ENCODE measurements at regions not wholly inside any gene's neighbourhood (a gene's known extent, or its start where the extent isn't known, plus 50 kb on each side); places are given as distances from the start of the nearest gene placed in this dataset.
"Not testable (repeated sequence)": the region's sequence is repeated elsewhere in the genome, so short reads cannot be mapped to it uniquely, and the experiment has no call there.

- DNase-seq (ENCODE audit: low read depth in 4 of 4, low spot score in 3 of 4): not testable (repeated sequence)
These were observed 1129.3 kb downstream of the ZPLD1 start for GRCh38 chr3:103564116-103564515.

- no peak for DNase-seq (ENCODE audit: low read depth in 4 of 4, low spot score in 3 of 4)
These were observed 1151.0 kb downstream of the ZPLD1 start for GRCh38 chr3:103585809-103586208.

- DNase-seq (ENCODE audit: low read depth in 4 of 4, low spot score in 3 of 4): no peak
These were observed 1155.0 kb downstream of the ZPLD1 start for GRCh38 chr3:103589770-103590169.

GRCh38 chr3:103600844-103601243, 1166.0 kb downstream of the ZPLD1 start:
- no peak for DNase-seq (ENCODE audit: low read depth in 4 of 4, low spot score in 3 of 4)

GRCh38 chr3:103601666-103602065, 1166.9 kb downstream of the ZPLD1 start:
- no peak for DNase-seq (ENCODE audit: low read depth in 4 of 4, low spot score in 3 of 4)

GRCh38 chr3:103609472-103609871, 1174.7 kb downstream of the ZPLD1 start:
- DNase-seq (ENCODE audit: low read depth in 4 of 4, low spot score in 3 of 4): no peak

GRCh38 chr3:103613397-103614156, 1178.8 kb downstream of the ZPLD1 start:
- DNase-seq (ENCODE audit: low read depth in 4 of 4, low spot score in 3 of 4): no peak

GRCh38 chr3:103614719-103615118, 1179.9 kb downstream of the ZPLD1 start:
- DNase-seq (ENCODE audit: low read depth in 4 of 4, low spot score in 3 of 4): no peak

GRCh38 chr3:103617961-103618360, 1183.1 kb downstream of the ZPLD1 start:
- DNase-seq (ENCODE audit: low read depth in 4 of 4, low spot score in 3 of 4): no peak

GRCh38 chr3:103624271-103624670, 1189.5 kb downstream of the ZPLD1 start:
- DNase-seq (ENCODE audit: low read depth in 4 of 4, low spot score in 3 of 4): no peak

- no peak for DNase-seq (ENCODE audit: low read depth in 4 of 4, low spot score in 3 of 4)
These were observed 1194.6 kb downstream of the ZPLD1 start for GRCh38 chr3:103629391-103629790.

GRCh38 chr3:103644450-103644849, 1209.6 kb downstream of the ZPLD1 start:
- DNase-seq (ENCODE audit: low read depth in 4 of 4, low spot score in 3 of 4): no peak

GRCh38 chr3:103653996-103654395, 1219.2 kb downstream of the ZPLD1 start:
- DNase-seq (ENCODE audit: low read depth in 4 of 4, low spot score in 3 of 4): no peak

GRCh38 chr3:103657756-103658155, 1222.9 kb downstream of the ZPLD1 start:
- no peak for DNase-seq (ENCODE audit: low read depth in 4 of 4, low spot score in 3 of 4)

- DNase-seq (ENCODE audit: low read depth in 4 of 4, low spot score in 3 of 4): no peak
These were observed 1226.0 kb downstream of the ZPLD1 start for GRCh38 chr3:103660810-103661209.

- no peak for DNase-seq (ENCODE audit: low read depth in 4 of 4, low spot score in 3 of 4)
These were observed 1227.8 kb downstream of the ZPLD1 start for GRCh38 chr3:103662591-103662990.

- DNase-seq (ENCODE audit: low read depth in 4 of 4, low spot score in 3 of 4): no peak
These were observed 1237.5 kb downstream of the ZPLD1 start for GRCh38 chr3:103672346-103672745.

- no peak for DNase-seq (ENCODE audit: low read depth in 4 of 4, low spot score in 3 of 4)
These were observed 1250.1 kb downstream of the ZPLD1 start for GRCh38 chr3:103684904-103685303.

- DNase-seq (ENCODE audit: low read depth in 4 of 4, low spot score in 3 of 4): no peak
These were observed 1251.1 kb downstream of the ZPLD1 start for GRCh38 chr3:103685939-103686338.

GRCh38 chr3:103690536-103690935, 1255.7 kb downstream of the ZPLD1 start:
- no peak for DNase-seq (ENCODE audit: low read depth in 4 of 4, low spot score in 3 of 4)

GRCh38 chr3:103693831-103694230, 1259.0 kb downstream of the ZPLD1 start:
- DNase-seq (ENCODE audit: low read depth in 4 of 4, low spot score in 3 of 4): no peak

- DNase-seq (ENCODE audit: low read depth in 4 of 4, low spot score in 3 of 4): no peak
These were observed 1263.8 kb downstream of the ZPLD1 start for GRCh38 chr3:103698646-103699045.

- no peak for DNase-seq (ENCODE audit: low read depth in 4 of 4, low spot score in 3 of 4)
These were observed 1264.4 kb downstream of the ZPLD1 start for GRCh38 chr3:103699228-103699627.

Measured in right renal pelvis (tissue), 4 donors.